GM19372 (cell line): ENCODE measurements at regions not wholly inside any gene's neighbourhood (a gene's known extent, or its start where the extent isn't known, plus 50 kb on each side); places are given as distances from the start of the nearest gene placed in this dataset.

Source experiments
- ATAC-seq: cut with Tn5 transposase; IDR thresholded peaks from one replicate; pipeline ENCODE4 v1.9.1; 2021; ENCODE audit warnings: mild to moderate bottlenecking, low read depth, moderate library complexity; ENCODE audit not compliant: unreplicated experiment

GRCh38 chr14:66046035-66046434, 440.1 kb upstream of the CCDC196 start:
- ATAC-seq, result no peak

GRCh38 chr14:66046591-66046990, 439.6 kb upstream of the CCDC196 start:
- no peak for ATAC-seq

DNA sequence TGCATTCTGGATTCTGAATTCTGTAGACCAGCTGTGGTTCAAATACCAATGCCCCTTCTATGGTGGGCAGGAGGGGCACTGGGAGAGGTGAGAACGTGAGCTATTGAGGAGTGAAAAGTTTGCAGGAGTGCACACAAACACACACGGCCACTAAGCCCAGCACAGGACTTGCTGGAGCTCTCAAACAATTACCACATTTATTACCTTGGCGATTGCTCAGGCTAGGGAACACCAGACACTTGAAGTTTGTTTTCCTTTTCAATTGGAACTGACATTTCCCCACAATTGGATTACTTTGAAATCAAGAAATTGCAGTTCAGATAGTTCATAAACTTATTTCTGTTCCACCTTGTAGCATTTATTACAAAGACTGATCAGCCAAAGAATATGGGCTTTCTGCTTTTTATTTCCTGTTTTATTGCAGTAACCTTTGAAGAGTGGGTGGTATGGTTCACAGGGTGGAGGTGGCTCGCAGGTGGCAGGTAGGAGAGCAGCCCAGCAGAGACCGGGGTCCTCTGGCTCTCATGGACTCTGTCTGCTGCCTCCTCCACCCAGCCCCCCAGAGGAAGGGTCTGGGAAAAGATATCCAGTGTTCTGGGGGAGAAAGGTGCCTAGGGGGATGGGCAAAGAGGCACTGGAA, 429.8 kb upstream of the CCDC196 start:
- no peak for ATAC-seq

DNA sequence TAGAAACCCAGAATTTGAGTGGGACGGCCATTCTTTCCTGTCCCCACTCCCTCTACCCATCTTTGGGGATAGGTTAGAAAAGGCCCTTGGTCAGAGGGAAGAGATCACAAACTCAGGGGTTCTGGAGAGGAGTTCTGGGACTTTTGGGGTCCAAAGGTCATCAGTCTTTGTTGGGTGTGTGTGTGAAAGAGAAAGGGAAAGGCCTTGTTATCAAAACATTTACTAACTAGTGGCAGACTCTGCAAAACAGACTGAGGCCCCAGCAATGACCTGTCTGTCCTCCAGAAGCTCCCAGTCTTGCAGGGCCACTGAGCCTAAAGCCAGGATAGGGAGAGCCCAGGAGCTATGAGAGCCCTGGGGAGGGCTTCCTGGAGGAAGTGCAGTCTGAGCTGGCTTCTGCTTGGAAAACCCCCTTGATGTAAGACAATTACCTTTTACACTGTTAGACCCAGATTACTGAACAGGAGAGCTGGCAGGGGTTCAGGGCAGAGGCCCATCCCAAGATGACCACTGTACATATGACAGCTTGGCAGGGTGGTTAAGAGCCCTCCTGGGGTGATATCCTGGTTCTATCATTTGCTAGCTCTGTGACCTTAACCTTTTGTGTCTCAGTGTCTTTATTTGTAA, 429.1 kb upstream of the CCDC196 start:
- ATAC-seq, result no peak

GRCh38 chr14:66065188-66065587, 421.0 kb upstream of the CCDC196 start:
- ATAC-seq, result no peak

- no peak for ATAC-seq
These were observed 419.0 kb upstream of the CCDC196 start for GRCh38 chr14:66066981-66067776.

- no peak for ATAC-seq
These were observed 417.1 kb upstream of the CCDC196 start for GRCh38 chr14:66069036-66069435.

DNA sequence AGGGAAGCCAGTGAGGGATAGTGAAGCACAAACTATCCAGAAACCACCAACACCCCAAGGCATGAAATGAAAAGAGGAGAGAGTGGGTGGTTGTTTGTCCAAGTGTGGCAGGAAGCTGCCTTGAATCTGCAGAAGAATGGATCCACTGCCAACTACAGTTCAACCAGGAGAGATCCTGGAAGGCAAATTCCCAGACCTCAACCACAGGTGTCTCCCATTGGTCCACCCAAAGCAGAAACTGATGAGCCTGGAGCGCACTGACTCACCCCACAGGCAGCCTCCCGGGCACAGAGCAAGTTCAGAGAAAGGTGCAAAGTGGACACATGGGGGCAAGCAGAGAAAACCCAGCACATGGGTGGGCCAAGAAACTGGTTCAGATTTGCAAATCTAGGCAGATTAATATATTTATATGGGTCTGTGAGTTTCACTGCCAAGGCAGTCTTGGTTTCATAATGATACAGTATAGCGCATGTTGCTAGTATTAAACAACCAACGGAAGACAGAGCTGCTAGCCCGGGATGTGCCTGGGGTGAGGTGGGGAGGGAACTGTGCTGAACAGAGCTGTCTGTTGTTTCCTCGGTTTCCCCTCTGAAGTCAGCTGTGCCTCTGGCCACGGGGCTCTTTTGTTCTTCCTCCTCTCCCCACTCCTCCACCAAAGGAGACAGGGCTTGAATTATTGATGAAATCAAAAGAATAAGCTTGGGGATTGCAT, 416.2 kb upstream of the CCDC196 start:
- no peak for ATAC-seq

- no peak for ATAC-seq
These were observed 415.4 kb upstream of the CCDC196 start for GRCh38 chr14:66070542-66071319.

DNA sequence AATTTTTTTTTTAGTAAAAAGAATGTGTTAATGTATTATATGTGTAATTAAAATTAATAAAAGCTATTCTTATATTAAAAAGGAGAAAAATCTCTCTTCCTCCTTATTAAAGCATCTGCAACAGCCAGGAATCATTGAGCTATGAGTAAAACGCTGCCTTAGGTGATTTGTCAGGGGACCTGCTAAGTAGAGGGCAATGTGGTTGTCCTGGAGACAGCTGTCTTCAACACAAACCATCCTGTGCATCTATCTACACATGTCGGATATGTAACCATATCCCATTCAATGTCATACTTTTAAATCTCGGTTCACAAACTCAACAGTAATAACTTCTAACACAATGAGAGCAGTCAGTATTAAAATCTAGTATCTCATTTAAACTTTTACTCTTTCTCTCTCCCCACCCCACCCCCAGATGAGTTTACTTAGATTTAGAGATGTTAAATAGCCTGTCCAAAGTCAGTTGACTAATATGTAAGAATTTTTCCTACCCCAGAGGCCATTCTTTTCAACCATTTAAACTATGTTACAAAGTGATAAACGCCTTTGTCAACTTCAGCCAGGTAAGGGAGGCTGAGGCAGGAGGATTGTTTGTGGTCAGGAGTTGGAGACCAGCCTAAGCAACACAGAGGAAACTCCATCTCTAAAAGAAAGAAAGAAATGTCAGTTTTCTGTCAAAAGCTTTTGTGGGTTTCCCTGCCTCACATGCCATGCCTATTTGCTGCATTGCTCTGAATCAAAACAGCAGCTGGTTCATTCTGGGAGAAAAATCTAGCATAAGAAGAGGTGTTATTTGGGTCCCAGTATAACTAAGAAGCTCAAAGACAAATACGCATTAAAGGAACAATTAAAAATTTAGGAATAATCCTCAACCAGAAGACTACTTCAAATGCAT, 413.7 kb upstream of the CCDC196 start:
- no peak for ATAC-seq

DNA sequence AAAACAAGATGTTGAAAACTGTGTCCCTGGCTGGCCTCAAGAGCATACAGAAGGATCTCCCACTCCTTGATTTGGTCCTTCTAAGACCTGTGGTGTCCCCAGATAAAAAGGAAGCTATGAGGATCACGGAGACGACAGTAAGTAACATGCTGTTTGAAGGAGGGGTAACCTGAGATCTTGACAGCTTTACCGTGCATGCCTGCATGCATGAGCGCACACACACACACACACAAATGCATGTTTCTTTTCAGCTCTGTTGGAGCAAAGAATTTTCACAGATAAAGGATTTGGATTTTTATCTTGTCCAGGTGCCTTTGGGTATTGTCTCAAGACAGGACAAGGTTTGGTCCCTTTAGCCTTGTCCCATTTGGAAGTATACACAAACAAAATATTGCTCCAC, 411.6 kb upstream of the CCDC196 start:
- ATAC-seq, result no peak

DNA sequence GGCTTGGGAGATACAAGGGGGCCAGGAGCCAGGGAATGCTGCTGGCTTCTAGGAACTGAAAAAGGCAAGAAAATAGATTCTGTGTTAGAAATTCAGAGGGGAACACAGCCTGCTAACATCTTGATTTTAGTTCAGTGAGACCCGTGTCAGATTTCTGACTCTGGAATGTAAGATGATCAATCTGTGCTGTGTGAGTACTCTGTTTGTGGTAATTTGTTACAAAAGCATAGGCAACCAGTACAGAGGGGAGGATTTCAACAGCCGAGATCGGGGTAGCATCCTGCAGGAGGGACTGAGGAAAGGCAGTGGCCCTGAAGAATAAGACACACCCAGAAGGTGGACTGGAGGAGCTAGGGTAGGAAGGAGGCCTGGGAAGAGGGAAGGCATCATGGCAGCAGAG, 410.0 kb upstream of the CCDC196 start:
- ATAC-seq, result no peak

- ATAC-seq, result no peak
These were observed 408.2 kb upstream of the CCDC196 start for GRCh38 chr14:66078006-66078405.

GRCh38 chr14:66081594-66082376, 404.4 kb upstream of the CCDC196 start:
- ATAC-seq, result no peak

- ATAC-seq, result no peak
These were observed 400.9 kb upstream of the CCDC196 start for GRCh38 chr14:66085224-66085623.

DNA sequence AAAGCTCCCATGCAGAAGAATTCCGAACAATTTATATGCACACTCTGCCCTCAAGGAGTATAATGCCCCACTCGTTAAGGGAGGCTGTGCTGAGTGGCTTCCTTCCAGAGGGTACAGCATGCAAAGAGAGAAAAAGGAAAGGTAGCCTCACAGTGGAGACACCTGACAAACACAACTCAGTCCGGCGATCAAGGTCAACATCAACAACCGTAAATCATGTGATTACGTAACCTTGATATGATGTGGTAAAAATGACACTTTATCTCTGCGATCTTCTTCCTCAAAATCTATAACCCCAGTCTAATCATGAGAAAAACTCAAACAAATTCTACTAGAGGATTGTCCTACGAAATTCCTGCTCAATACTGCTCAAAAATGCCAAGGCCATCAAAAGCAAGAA, 400.5 kb upstream of the CCDC196 start:
- no peak for ATAC-seq

DNA sequence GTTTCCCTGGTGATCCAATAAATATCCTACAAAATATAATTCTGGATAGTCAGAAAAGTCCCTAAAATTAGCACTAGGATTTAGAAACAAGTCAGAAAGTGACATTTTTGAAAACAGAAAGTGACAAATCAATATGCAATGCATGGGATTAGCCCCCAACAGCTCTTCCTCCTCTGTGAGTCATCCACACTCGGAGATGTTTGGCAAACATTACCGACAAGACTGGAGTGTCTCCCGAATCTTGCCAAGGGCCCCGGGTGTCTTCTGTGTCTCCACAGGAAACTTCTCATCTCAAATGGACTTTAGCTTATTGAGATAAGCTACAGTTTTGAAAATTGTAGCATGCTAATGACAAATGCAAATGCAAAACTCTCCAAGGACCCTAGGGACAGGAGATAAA, 398.9 kb upstream of the CCDC196 start:
- ATAC-seq, result no peak

DNA sequence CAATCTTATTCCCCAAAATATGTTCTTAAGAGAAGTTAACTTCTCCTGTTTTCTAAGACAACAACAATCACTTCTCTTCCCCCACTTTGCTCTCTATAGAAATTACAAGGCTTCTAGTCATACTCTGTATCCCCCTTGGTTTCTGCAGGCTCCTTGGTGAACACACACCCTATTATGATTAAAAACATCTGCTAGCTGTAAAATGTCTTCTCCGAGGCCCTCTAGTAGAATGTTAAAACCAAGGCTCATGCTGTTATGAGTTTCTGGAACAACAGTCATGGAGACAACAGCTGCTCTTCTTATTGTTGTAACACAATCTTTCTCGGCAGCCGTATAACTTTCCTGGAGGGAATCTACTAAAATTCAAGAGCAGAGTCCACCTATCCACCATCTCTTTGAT, 397.5 kb upstream of the CCDC196 start:
- no peak for ATAC-seq

DNA sequence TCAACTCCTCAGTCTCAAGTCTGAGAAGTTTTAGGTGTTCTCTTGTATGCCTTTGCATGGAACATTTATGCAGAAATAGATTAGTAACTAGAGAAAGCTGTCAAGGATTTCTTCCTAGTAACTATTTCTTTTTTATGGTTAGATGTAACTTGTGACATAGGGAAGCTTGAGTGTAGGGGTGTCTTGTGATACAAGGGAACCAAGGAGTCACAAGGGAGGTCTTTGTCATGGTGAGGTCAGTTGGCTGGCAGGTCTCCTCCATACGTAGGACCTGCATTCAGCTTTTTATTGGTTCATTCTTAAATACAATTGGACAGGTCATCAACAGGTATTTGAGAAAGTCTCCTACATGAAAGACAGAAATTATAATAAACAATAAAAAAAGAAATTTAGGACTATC, 394.0 kb upstream of the CCDC196 start:
- ATAC-seq, result no peak
